Fibroblast of peridontal ligament (primary cell): ENCODE measurements at regions not wholly inside any gene's neighbourhood (a gene's known extent, or its start where the extent isn't known, plus 50 kb on each side); places are given as distances from the start of the nearest gene placed in this dataset.
"Not testable (repeated sequence)": the region's sequence is repeated elsewhere in the genome, so short reads cannot be mapped to it uniquely, and the experiment has no call there.

Experiments
- DNase-seq: peaks from one replicate; pipeline ENCODE4 v3.0.0-alpha.2; 2010; ENCODE audit errors: extremely low read depth

- DNase-seq, result no peak
Observed at GRCh38 chr9:24073007-24073592, 247.1 kb upstream of the ELAVL2 start.

- DNase-seq, result no peak
Observed at GRCh38 chr9:24071716-24072115, 245.7 kb upstream of the ELAVL2 start.

DNA sequence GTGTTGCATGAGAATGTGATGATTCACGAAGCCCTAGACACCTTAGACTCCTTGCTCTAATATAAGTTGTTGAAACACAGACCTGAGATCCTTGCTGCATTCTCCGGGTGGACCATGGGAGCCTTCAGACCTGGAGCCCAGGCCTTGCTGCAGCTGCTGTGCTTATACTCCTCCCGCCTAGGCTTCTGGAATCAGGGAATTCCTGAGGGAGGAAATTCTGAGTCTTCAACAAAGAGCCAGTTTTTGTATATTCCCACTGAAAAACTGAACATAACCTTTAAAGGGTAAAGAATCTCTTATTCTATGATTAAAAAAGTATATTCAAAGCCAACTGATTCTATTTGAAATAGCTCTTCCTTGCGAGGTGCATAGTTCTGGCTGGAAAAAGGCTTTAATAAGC lies 245.1 kb upstream of the ELAVL2 start:
- DNase-seq, result no peak

- DNase-seq, result not testable (repeated sequence)
Observed at GRCh38 chr9:24067107-24067506, 241.1 kb upstream of the ELAVL2 start.

- no peak for DNase-seq
Observed at GRCh38 chr9:24059651-24060050, 233.6 kb upstream of the ELAVL2 start.

GRCh38 chr9:24051587-24051986 lies 225.5 kb upstream of the ELAVL2 start:
- no peak for DNase-seq

- not testable (repeated sequence) for DNase-seq
Observed at GRCh38 chr9:24050239-24050638, 224.2 kb upstream of the ELAVL2 start.

DNA sequence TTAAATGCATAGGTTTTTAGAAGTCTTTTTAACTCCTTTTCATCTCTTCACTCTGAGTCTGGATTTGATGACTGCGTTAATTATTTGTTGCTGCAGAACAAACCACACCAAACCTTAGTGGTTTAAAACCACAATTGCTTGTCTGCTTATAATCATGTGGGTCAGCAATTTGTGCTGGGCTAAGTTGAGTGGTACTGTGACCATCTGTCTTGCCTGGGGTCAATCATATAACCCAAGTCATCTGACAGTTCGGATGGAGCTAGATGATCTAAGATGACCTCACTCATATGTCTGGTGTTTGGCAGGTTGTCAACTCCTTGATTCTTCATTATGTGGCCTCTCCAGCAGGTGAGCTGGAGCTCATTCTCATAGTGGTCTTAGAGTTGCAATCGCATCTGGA lies 219.1 kb upstream of the ELAVL2 start:
- DNase-seq, result no peak

- DNase-seq, result no peak
Observed at GRCh38 chr9:24044576-24044975, 218.5 kb upstream of the ELAVL2 start.

DNA sequence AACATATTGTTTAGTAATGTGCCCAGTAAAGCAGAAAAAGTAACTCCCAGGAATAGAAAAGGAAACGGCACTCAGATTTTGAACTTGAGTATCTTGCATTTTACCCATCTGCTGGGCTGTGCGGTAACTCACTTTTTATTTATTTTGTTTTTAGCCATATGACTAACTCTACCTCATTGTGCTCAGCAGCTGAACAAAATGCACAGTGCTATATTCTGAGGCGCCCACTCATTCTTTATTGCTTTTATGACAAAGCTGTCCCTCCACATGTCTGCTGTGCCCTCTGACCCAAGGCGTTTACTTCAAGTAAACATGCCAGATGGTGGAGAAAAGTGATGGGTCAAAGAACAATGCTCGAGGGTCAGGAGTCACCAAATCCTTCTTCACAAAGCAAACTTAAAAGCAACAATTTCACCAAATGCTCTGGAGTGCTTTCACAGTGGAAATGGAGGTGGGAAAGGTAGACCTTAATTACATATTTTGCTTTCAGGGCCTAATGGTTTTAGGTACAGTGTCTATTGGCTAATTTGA lies 215.2 kb upstream of the ELAVL2 start:
- no peak for DNase-seq

- no peak for DNase-seq
Observed at GRCh38 chr9:24036459-24036858, 210.4 kb upstream of the ELAVL2 start.

- no peak for DNase-seq
Observed at GRCh38 chr9:24035816-24036215, 209.8 kb upstream of the ELAVL2 start.

DNA sequence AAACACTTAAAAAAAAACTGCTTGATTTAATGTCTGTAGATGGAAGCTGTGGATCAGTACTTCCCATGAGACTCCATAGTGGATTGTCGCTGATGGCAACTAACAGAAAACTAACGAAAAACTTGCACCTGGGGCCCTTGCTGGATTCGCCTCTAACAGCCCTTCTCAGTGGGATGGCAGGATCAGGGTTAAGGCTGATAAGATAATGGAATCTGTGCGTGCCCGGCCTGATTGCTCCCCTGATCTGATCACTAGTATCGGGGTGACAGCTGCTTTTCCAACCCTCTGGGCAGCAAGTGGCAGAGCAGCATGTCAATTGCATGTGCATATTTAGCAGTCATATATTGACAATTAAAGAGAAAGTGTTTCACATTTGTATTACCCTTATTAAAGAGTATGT lies 185.8 kb upstream of the ELAVL2 start:
- no peak for DNase-seq

DNA sequence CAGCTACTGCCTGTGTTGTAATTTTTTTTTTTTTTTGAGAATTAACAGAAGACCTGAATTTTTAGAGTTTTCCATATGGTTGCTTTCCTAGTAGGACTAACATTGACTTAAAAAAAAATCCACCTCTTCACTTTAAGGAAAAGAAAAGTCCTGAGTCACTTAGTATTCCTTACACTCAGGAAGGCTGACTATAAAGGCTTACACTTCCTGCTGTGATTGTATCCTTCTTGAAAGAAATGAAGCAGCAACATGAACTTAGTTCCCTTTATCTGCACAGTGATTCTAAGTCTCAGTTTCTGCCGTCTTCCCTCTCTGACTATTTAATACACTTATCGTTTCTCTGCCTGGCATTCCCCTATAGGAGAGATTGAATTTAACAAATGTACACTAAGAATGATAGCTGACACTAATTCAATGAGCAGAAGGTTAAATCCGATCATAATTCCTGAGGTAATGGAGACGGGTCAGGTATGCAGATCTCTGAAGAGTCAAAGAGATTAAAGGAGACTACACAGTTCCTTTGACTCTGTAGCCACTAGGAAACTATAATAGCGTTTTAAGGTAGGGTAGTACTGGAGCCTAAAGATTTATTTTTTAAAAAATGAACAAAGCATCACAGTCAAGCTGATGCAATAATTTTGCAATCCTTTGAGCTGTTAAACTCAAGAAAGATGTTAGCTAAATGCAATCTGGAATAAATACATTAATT lies 185.1 kb upstream of the ELAVL2 start:
- DNase-seq, result no peak

GRCh38 chr9:24009322-24009721 lies 183.3 kb upstream of the ELAVL2 start:
- no peak for DNase-seq

- DNase-seq, result no peak
Observed at GRCh38 chr9:24007185-24007584, 181.1 kb upstream of the ELAVL2 start.

- not testable (repeated sequence) for DNase-seq
Observed at GRCh38 chr9:23991874-23992273, 165.8 kb upstream of the ELAVL2 start.

DNA sequence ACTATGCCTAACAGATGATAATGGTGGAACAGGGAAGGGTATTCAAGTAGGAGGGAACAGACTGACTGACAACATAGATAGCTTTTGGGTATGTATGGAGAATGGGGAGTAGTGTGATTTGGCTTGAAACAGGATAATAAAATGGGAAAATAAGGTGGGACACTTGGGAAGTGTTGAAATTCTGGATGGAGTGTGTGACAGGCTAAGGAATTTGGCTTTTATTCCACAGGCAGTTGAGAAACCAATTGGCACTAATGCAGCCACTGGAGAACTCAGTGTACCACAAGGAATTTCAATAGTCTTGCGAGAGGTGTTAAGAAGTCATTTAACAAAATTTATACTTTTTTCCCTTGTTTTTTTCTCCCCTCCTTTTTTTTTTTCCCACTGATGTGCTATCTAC lies 153.5 kb upstream of the ELAVL2 start:
- no peak for DNase-seq

- DNase-seq, result no peak
Observed at GRCh38 chr9:23962101-23962500, 136.1 kb upstream of the ELAVL2 start.

DNA sequence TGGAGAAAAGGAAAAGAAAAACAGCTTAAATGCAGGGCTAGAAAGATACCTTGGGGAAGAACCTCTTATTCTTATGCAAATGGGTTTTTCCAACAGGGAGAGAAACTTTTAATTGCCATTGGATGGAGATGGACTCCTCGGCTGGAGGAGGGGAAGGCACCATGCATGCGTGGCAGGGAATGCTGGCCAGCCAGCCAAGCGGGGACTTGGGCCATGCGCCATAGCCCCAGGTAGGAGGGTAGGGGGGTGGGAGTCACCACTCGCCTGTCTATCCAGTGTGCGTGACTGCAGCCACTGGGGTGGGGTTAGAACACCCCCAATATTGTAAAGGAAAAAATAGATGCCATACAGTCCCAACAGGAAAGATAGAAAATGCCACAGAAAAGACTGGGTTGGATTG lies 119.9 kb upstream of the ELAVL2 start:
- DNase-seq, result no peak

DNA sequence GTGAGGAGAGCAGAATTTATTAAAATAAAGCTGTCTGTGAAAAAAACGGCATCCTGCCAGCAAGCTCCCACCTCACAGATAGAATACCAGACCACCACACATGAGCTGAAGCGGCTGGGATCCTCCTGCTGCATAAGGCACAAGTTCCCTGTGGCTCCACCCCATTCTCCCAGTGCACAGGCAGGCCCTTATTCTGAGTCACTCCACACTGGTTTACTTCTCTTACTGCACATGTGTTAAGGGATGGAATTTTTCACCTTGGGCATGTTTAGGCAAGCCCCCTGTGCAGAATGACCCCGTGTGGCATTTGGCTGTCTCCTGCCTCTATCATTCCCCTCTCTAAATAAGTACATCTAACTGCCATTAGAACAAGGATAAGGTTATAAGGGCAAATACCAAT lies 115.0 kb upstream of the ELAVL2 start:
- DNase-seq, result no peak

DNA sequence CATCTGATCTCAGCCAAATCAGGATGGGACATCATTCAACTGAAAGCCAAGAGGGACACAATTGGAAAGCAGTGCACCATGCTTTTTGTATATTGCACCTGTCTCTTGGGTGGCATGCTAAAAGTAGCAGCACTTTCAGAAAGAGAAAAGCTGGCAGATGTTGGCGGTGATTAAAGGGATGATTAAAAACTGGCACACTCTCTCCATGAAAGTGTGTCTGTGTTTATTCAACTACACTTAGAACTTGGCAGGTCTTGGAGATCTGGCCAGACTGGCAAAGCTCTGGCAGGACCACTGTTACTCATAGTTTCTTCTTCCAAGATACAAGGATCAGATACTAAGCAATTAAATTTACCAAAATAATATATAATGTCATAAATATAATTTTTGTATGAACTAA lies 112.9 kb upstream of the ELAVL2 start:
- no peak for DNase-seq

DNA sequence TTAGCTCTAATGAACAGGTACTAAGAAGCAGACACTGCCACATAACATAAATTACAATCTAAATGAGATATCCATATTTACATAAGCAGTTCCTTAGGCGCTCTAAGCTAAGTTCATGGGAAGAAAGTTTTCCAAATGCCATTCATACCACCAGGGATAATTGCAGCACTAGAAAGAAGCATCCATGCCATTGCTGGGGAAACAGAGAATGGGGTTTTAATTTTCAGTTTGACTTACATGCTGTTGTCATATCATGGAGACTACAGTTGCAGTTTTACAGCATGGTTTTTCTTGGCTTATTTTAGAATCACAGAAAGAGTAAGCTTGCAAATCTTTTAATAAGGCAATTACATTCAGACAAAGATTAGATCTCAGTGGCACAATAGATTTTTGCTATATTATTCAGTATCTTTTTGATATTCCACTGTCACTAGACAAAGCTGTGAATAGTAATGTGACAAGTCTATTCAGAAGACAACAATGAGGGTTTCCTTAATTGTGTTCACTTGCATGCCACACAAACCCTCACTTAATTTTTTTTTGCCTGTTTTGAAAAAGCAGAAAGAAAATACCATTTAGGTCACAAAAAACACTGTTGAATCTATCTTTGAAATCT lies 108.4 kb upstream of the ELAVL2 start:
- no peak for DNase-seq
